ENCODE measurements at regions not wholly inside any gene's neighbourhood (a gene's known extent, or its start where the extent isn't known, plus 50 kb on each side); places are given as distances from the start of the nearest gene placed in this dataset.

DNA sequence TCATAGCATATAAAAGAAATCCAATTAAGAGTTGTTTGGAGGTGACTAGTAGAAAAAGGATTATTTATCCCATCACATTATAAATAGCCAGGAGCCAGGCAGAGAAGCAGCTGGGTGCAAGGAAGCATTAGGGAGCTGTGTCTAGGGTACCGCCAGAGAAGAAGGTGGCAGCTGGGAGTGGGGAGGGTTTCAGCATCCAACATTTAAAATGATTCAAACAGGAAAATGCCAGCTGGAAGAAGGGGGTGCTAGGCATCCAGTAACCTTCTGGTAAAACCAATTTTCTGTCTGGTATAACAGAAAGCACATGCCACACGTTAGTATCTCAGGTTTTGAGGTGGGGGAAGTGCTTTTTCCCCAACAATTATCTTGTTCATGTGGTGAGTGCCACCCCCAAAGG, 452.4 kb downstream of the ZEB2 start:
- DNase-seq, result no peak

- no peak for DNase-seq
Measured at GRCh38 chr2:144063602-144064001, 456.3 kb downstream of the ZEB2 start.

- DNase-seq, result no peak
Measured at GRCh38 chr2:144054911-144055310, 465.0 kb downstream of the ZEB2 start.

DNA sequence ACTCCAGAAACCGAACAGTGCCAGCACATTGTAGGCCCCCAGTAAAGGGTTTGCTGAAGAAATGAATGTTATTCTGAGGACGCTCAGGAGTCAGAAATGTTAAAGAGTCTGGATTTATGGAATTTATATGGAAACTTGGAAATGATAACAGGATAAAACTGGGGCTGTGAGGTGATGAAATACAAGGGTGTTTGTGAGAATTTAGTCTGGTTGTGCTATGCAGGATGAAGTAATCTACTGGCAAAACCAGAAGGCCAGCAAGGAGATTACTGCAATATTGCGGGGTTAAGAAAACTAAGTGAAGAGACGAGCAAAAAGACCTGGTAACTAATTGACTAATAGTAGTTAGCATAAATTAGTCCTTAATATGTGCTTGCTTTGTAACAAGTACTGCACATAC, 467.8 kb downstream of the ZEB2 start:
- no peak for DNase-seq

- no peak for DNase-seq
Measured at GRCh38 chr2:144049137-144049536, 470.8 kb downstream of the ZEB2 start.

DNA sequence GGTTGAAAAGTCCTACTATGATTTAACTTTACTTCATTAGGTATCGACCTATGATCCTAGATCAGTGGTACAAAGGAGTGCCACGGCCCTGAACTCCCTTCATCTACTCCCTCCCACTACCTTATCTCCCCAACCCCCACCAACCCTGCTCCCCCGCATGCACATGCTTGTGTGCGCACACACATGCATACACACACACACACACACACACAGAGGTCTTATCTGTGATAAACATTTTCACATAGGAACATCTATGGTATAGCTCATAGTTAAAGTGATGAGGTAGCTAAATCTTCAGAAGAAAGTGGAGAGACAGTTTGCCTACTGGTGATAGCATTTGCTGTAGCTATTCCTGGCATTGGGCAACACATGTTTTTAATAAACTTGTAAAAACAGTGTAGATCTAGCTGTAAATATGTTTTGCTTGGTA, 471.3 kb downstream of the ZEB2 start:
- DNase-seq, result no peak

- DNase-seq, result no peak
Measured at GRCh38 chr2:144042751-144043150, 477.2 kb downstream of the ZEB2 start.

DNA sequence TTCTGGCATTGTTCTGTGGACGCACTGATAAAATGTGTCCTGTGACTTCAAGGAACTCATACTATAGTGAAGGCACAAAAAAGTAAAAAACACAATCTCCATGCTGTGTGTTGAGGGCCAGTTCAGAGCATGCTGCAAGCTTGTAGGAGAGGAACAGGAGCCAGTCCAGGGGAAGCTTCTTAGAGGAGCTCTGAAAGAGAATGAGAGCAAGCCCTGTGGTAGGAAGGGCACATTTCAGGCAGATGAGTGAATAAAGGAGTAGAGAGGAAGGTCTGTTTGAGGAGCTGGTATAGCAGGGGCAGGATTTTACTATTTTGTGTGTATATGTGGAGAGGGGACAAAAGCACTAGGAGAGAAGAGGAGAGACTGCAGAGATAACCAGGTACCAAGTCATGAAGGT, 478.3 kb downstream of the ZEB2 start:
- no peak for DNase-seq

DNA sequence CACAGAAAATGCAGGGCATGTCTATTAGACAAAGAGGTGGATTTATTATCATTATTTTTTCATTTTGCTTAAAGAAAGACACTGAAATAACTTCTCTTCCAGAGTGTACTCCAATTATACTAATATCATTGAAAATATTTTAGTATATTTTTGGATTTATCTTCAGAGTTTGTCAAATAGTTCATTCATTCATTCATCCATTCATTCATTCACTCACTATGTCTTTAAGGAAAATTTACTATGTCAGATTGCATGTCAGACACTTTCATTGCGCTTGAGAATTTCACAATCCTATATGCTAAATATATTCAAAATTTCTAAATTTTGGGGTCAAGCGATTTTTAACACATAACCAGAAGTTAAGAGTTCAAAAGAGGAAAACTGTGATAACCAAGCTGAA, 479.1 kb downstream of the ZEB2 start:
- DNase-seq, result no peak

GRCh38 chr2:144032566-144032965, 487.4 kb downstream of the ZEB2 start:
- no peak for DNase-seq

DNA sequence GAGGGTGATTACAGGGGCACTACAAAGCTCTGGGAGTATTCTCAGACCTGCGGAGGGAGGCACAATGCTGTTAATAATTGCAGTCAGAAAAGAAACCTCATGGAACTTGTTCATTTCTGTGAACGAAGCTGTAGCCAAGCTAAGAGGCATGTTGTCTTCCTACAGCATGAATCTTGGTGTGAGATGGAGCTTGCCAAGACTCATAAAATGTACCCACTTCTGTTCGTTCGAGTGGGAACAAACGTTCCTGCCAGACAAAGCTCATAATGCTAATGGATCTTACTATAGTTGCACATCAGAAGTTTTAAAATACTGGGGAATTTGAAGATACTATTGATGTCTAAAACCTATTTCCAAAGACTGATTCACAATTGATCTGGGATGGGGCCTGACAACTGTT, 489.1 kb downstream of the ZEB2 start:
- DNase-seq, result no peak

DNA sequence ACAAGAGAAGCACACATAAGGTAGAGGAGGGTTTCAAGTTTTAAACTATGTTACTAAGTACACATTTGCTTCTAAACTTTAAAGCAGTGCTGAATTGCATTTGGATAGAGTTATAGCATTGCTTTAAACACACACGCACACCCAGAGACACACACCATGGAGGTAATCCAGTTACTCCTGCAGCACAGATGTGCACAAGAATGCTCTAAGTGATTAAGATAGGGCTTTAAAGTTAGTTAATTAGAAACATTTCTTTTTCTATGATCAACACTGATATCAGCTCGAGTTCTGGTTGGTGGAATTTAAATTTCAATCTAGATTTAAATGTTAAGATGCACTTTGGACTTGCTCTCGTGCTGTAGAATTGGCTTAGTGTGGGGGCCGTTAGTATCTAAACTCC, 492.3 kb downstream of the ZEB2 start:
- DNase-seq, result no peak

GRCh38 chr2:144026753-144027152, 493.2 kb downstream of the ZEB2 start:
- DNase-seq, result no peak

DNA sequence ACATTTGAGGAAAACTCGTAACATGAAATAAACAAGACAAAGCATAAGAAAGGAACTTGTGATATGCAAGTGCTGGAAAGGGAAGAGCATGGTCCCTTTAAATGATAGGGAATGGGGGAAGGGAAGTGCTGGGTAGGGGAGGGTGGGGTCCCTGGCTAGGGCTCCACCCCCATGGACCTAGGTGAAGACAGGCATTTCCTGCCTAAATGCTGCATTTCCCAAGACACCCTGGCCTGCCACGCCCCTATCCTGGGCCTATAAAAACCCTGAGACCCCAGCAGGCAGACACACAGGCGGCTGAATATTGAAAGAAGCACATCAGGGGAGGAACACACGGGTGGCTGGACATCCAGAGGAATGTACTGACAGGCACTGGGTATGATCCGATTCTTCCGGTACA, 499.9 kb downstream of the ZEB2 start:
- no peak for DNase-seq

- DNase-seq, result no peak
Measured at GRCh38 chr2:144015655-144016245, 504.2 kb downstream of the ZEB2 start.

DNA sequence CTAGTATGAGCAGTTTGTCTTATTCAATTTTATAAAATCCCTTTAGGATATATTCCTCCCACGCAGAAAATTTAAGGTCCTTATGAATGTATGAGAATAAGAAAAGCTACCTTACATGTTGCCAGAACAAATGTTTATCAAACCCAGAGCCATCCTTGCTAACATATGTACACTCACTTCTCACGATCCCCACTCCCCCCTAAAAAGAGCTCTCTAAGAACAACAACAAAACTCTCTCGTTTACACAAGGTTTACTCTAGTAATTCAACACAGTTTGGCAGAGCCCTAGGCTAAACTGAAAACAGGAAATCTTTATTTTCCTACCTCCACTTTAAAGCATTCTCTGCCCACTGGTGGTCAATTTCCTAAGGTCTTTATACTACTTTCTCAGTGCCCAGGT, 504.9 kb downstream of the ZEB2 start:
- DNase-seq, result no peak

- DNase-seq, result no peak
Measured at GRCh38 chr2:144014103-144014502, 505.8 kb downstream of the ZEB2 start.

DNA sequence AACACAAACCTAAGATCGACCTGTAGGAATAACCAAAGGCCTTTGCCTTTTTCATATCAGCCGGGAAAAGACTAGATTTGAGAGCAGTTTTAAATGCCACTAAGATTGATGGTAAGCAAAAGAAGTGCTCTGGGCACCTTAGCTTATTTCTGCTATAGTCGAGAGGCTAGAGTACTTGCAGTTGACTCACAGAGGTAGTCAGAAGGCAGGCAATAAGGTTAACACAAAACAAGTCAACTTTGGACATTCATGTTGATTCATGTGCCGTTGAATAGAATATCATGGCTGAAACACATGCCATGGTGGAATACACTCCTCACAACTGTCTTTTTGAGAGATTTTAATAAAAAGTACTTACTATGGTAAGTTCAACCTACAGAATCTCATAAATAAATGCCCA, 507.6 kb downstream of the ZEB2 start:
- DNase-seq, result no peak

DNA sequence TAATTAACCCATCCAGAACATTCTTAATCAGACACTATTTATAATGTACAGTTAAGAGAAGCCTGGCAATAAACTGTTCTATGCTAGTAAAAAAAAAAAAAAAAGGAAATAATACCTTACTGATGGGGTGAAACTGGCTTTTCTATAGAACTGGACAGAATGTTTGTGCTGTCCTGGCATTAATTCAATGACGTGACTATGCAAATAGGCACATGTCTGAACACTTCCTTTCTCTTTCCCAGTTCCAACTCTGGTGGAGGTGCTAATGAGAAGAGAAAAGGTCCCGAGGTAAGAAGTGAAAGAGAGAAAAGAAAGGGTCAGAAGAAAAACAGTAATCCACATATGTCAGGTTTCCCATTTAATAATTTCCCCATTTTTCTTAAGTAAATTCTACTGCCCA, 508.4 kb downstream of the ZEB2 start:
- DNase-seq, result no peak

DNA sequence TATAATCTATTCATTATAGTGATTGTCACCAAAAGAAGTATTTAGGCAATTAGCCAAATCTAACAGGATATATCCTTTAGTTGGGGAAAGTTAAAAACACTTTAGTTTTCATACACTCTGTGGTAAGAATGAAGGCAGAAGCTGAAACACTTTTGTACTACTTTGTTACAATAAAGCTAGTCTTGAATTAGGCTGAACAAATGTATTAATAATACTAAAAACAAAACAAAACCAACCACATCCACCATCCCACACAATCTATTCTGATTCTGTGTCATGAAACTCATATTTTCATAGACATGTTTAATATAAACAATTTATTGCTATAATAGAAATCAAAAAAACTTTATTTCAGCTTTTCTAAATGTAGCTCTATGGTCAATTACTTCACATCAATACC, 508.8 kb downstream of the ZEB2 start:
- DNase-seq, result no peak

DNA sequence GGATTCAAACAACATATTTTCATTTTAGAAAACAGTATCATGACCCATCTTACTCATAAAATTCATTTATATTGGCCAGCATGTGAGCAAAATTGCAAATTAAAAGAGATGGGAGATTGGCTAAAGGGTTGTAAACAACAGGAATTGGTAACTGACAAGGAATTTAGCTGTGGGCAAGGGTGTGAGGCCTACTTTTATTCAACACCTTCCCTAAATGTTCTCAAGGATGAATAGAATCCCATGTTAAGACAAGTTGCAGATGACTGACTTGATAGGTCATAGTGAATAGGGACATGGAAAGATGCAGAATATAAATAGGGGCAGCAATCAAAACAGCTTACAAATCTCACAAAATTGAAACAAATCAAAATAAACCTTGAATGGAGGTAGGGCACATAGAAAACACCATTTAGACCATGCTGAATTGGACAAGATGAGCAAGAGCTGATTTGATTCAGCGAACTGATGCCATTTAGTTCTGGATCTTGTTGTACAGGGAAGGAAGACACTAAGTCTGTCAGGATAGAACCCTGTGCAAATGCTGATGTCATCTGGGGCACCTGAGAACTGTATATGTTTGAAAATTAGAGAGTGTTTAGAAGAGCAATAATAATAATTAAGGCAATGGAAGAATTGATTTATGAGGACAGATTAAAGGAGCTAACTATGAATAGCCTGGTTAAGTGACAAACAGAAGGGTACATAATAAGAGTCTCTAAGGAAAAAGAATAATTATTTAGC, 509.7 kb downstream of the ZEB2 start:
- DNase-seq, result no peak

- no peak for DNase-seq
Measured at GRCh38 chr2:144006139-144006538, 513.8 kb downstream of the ZEB2 start.

- DNase-seq, result no peak
Measured at GRCh38 chr2:144004742-144005141, 515.2 kb downstream of the ZEB2 start.

- DNase-seq, result no peak
Measured at GRCh38 chr2:144003460-144004075, 516.4 kb downstream of the ZEB2 start.

DNA sequence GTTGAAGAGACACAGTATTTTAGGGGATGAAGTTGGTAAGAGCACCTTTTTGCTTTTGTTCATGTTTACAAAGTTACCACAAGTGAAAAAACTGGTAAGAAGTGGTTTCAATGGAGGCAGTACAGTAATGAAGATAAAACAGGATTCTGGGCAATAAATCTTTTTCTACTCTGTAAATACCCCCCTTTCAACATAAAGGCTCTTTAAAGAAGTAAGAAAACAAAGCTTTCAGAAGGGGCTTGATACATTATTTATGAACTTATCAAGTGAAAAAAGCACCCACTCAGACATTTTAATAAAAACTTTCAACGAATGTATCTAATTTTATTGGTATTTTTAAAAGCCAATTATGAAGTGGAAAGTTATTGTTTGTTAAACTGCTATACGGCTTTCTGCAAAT, 522.9 kb downstream of the ZEB2 start:
- no peak for DNase-seq
